ENCODE measurements at regions not wholly inside any gene's neighbourhood (a gene's known extent, or its start where the extent isn't known, plus 50 kb on each side); places are given as distances from the start of the nearest gene placed in this dataset.

DNA sequence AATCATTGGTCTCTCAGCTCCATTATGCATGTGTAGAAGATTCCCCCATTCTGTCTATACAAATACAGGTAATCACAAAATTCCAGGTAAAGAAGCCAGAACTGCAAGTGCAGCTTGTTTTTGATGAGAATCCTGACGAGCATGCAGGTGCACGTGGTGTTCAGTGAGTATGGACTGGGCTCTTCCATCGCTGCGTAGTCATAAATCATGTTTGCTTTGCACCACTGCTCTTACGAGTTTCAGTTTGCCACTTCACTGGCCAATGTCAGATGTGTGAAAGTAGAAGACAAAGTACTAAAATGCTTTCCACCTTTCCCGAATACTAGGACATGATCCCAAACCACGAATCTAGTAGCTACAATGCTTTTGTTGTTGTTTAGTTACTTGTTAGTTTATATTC is 390.7 kb downstream of the LIG4 start:
- no peaks in the 10 kb centered on the region for H3K4me1 ChIP-seq
- H3K4me3 ChIP-seq, result no peak overlapping the region
- DNase-seq (no peak), ATAC-seq (no peak)
- H3K36me3 ChIP-seq, result no peaks in the 10 kb centered on the region
- TF ChIP-seq, protein P1, sequence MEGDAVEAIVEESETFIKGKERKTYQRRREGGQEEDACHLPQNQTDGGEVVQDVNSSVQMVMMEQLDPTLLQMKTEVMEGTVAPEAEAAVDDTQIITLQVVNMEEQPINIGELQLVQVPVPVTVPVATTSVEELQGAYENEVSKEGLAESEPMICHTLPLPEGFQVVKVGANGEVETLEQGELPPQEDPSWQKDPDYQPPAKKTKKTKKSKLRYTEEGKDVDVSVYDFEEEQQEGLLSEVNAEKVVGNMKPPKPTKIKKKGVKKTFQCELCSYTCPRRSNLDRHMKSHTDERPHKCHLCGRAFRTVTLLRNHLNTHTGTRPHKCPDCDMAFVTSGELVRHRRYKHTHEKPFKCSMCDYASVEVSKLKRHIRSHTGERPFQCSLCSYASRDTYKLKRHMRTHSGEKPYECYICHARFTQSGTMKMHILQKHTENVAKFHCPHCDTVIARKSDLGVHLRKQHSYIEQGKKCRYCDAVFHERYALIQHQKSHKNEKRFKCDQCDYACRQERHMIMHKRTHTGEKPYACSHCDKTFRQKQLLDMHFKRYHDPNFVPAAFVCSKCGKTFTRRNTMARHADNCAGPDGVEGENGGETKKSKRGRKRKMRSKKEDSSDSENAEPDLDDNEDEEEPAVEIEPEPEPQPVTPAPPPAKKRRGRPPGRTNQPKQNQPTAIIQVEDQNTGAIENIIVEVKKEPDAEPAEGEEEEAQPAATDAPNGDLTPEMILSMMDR (IDR thresholded peaks at IDR 0.05), result no peak
- TF ChIP-seq POLR2A (IDR thresholded peaks at IDR 0.05), result no peak
- no peak overlapping the region for H3K27ac ChIP-seq
- H3K27me3 ChIP-seq, result no peaks in the 10 kb centered on the region
- intact Hi-C loops (cut with DNase I), result no loop called here
- no peaks in the 10 kb centered on the region for H3K9me3 ChIP-seq
- WGBS (ENCODE audit: insufficient coverage, low coverage, low lambda C conversion rate, missing lambda C conversion rate), result 63% methylated on average over 7 of the region's 7 CpGs

DNA sequence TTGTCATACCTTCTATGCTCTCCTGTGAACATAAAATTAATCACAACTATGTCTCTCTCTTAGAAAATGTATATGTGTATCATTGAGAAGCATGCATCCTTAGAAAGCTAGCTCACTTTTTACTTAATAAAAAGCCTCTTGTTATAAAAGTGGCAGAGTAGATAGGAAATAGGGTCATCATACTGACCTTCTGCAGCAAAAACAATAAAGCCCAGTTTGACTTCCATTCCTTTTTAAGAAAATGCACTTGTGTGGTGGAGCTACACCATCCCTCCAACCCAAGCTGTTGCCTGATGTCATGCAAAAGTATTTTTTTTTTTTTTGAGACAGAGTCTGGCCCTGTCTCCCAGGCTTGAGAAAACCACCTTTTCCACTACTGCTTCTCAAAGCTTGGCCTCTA is 393.3 kb downstream of the LIG4 start:
- Histone ChIP-seq H3K27me3 (no peaks in the 10 kb centered on the region), H3K36me3 (no peaks in the 10 kb centered on the region), H3K9me3 (no peaks in the 10 kb centered on the region), H3K4me3 (no peak overlapping the region), H3K4me1 (no peaks in the 10 kb centered on the region), H3K27ac (no peak overlapping the region)
- no peak for ATAC-seq
- no peak for DNase-seq
- intact Hi-C loops (cut with DNase I), result no loop called here
- TF ChIP-seq, protein P1 (IDR thresholded peaks at IDR 0.05), result no peak
- TF ChIP-seq POLR2A (IDR thresholded peaks at IDR 0.05), result no peak

DNA sequence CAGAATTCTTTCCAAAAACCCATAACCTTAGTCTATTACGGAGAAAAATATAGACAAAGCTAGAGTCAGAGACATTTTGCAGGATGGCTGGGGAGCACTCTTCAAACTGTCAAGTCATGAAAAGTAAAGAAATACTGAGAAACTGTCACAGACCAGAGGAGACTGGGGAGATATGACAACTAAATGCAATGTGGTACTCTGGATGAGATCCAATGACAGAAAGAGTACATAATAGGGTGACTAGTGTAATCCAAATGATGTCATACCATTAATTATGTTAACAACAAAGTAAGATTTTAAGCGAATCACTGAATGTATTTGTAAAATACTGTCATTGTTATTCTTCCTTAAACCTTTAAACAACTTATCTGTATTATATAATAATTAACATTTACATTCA is 393.8 kb downstream of the LIG4 start:
- Histone ChIP-seq H3K4me1 (no peaks in the 10 kb centered on the region), H3K9me3 (no peaks in the 10 kb centered on the region), H3K27me3 (no peaks in the 10 kb centered on the region), H3K27ac (no peak overlapping the region), H3K4me3 (no peak overlapping the region), H3K36me3 (no peaks in the 10 kb centered on the region)
- intact Hi-C loops (cut with DNase I), result no loop called here
- TF ChIP-seq, protein P1 (IDR thresholded peaks at IDR 0.05), result no peak
- no peak for TF ChIP-seq POLR2A (IDR thresholded peaks at IDR 0.05)
- 56% methylated on average over 2 of the region's 2 CpGs for WGBS (ENCODE audit: insufficient coverage, low coverage, low lambda C conversion rate, missing lambda C conversion rate)
- ATAC-seq (no peak), DNase-seq (no peak)

DNA sequence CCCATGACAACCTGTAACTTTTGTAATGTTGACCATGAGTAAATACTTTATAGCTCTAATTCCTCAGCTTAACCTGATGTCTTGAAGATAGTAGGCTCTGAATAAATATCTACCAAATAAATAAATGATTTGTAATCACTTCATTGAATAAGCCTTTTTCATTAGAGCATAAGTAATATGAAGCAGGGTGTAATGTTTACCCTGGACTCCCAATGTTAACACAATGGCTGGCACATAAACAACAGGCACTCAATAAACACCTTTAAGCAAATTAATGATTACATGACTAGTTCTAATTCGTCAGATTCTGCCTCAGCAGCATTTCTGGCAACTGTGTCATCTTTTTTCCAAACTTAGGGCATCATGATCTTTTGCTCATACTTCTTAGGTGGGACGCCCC is 396.3 kb downstream of the LIG4 start:
- H3K4me3 ChIP-seq, result no peak overlapping the region
- H3K27me3 ChIP-seq, result no peaks in the 10 kb centered on the region
- intact Hi-C loops (cut with DNase I), result no loop called here
- H3K36me3 ChIP-seq, result no peaks in the 10 kb centered on the region
- TF ChIP-seq, protein P1 (IDR thresholded peaks at IDR 0.05), result no peak
- no peak for TF ChIP-seq POLR2A (IDR thresholded peaks at IDR 0.05)
- no peaks in the 10 kb centered on the region for H3K4me1 ChIP-seq
- DNase-seq (no peak), ATAC-seq (no peak)
- 38% methylated on average over 2 of the region's 2 CpGs for WGBS (ENCODE audit: insufficient coverage, low coverage, low lambda C conversion rate, missing lambda C conversion rate)
- H3K9me3 ChIP-seq, result no peaks in the 10 kb centered on the region
- H3K27ac ChIP-seq, result no peak overlapping the region

DNA sequence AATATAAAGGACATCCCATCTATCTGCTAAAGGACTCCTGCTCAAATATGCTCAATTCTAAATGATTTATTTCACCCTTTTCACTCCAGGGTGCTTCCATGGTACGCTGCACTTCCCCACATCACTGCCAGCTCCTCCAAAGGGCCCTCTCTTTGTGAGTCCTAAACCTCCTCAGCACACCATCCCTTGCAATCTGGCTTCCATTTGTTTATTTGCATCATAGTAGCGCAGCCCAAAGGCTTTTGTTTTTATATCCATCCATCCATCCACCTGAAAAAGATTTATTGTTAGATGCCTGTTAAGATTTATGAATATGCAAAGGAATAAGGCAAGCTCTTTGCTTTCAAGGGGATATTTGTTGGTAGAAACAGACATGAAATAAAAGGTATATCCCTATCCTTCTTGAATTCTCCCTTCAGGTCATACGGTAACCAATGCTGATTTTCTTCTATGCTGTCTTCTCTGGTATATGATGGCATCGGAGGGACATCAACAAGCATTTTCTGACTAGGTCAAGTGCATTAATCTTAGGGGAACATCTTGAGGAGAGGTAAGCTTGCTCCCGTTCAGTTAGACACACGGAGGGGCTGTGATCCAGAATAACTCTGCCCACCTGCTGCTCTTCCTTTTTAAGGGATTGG is 397.6 kb downstream of the LIG4 start:
- Histone ChIP-seq H3K4me1 (no peaks in the 10 kb centered on the region), H3K27ac (no peak overlapping the region)
- 39% methylated on average over 6 of the region's 6 CpGs for WGBS (ENCODE audit: insufficient coverage, low coverage, low lambda C conversion rate, missing lambda C conversion rate)

More for the DNA sequence above, 397.6 kb downstream of the LIG4 start:
- Histone ChIP-seq H3K27me3 (no peaks in the 10 kb centered on the region), H3K9me3 (no peaks in the 10 kb centered on the region), H3K36me3 (no peaks in the 10 kb centered on the region), H3K4me3 (no peak overlapping the region)
- TF ChIP-seq, protein P1 (IDR thresholded peaks at IDR 0.05), result no peak
- no peak for TF ChIP-seq POLR2A (IDR thresholded peaks at IDR 0.05)
- ATAC-seq (no peak), DNase-seq (no peak)
- intact Hi-C loops (cut with DNase I), result no loop called here
